K562 (cell line): ENCODE measurements at regions not wholly inside any gene's neighbourhood (a gene's known extent, or its start where the extent isn't known, plus 50 kb on each side); places are given as distances from the start of the nearest gene placed in this dataset.

Experiments
- ATAC-seq: fragments of 200-7000 bp; cut with Tn5 transposase; 3 replicates; pipeline ENCODE4 v1.9.1; 2020; ENCODE audit warnings: moderate library complexity
- BruUV-seq: library from RNA; stranded (reverse); fragments of 400-500 nt; replicated peaks from 2 replicates; lab custom pipeline; 2021; lab: Mats Ljungman, UMichigan
- CTCF ChIA-PET: fragments of 300-600 bp; formaldehyde crosslinking; extraction: SDS; loops from one replicate; lab custom pipeline; 2021; ENCODE audit warnings: low intra/inter-chr PET ratio; lab: Yijun Ruan, JAX
- POLR2A ChIA-PET: fragments of 300-600, 350-650 bp; sonication (Branson Sonifier 250); formaldehyde crosslinking; extraction: SDS; loops from one replicate; lab custom pipeline; 2021; ENCODE audit warnings: antibody characterized with exemption, inconsistent platforms; lab: Yijun Ruan, JAX
- DNase-seq, 4 experiments: peaks; one replicate each; pipeline versions ENCODE4 v3.0.0 to v3.0.0-alpha.2; 2011 to 2018; ENCODE audit warnings: low spot score in 3 of 4, mixed read lengths in 3 of 4; ENCODE audit errors: extremely low read depth in 1 of 4
- FAIRE-seq: peaks from 2 replicates; lab custom pipeline; 2011; peaks lifted over from hg19 to GRCh38; lab: Jason Lieb, UNC
- H2AFZ ChIP-seq: 2 replicates; pipeline ENCODE4 v1.6.0; 2011; ENCODE audit warnings: low read depth, low read length, control low read depth, inconsistent platforms
- H3K27ac ChIP-seq: fragments of 200-600 bp; 3 replicates; pipeline ENCODE4 v1.8.0; 2011; ENCODE audit warnings: low read depth, mild to moderate bottlenecking, control low read depth, inconsistent platforms, low read length, moderate library complexity, mixed read lengths; ENCODE audit errors: extremely low read depth
- H3K27me3 ChIP-seq, 2 experiments: fragments of 300-600 bp in 1 of 2; 2 replicates in 1 of 2; 3 replicates in 1 of 2; pipeline versions ENCODE4 v1.6.0 to v1.8.0; 2011; ENCODE audit warnings: inconsistent platforms in 2 of 2, low read length in 2 of 2, mild to moderate bottlenecking in 1 of 2, mixed read lengths in 1 of 2, moderate library complexity in 1 of 2; ENCODE audit not compliant: control insufficient read depth in 2 of 2, insufficient read depth in 2 of 2
- H3K36me3 ChIP-seq: fragments of 300-600 bp; 3 replicates; pipeline ENCODE4 v1.8.0; 2011; ENCODE audit warnings: mild to moderate bottlenecking, low read length, inconsistent platforms; ENCODE audit not compliant: control insufficient read depth, insufficient read depth
- H3K4me1 ChIP-seq, 2 experiments: fragments of 200-600 bp in 1 of 2; replicated peaks in 1 of 2; 2 replicates in 1 of 2; 3 replicates in 1 of 2; pipeline versions ENCODE4 v1.5.1 to v1.8.0; 2011; ENCODE audit warnings: inconsistent platforms in 2 of 2, low read length in 2 of 2, mild to moderate bottlenecking in 1 of 2, mixed read lengths in 1 of 2, moderate library complexity in 1 of 2; ENCODE audit not compliant: control insufficient read depth in 2 of 2, insufficient read depth in 2 of 2
- H3K4me2 ChIP-seq: 2 replicates; pipeline ENCODE4 v1.6.1; 2011; ENCODE audit warnings: low read length, control low read depth, inconsistent platforms, mixed read lengths; ENCODE audit not compliant: insufficient read depth
- H3K4me3 ChIP-seq: fragments of 200-600 bp; sonication (generic), shearing (Covaris generic); 2 replicates; pipeline ENCODE4 v1.5.1; 2016; ENCODE audit warnings: control low read depth, inconsistent platforms
- H3K79me2 ChIP-seq: fragments of 200-600 bp; 3 replicates; pipeline ENCODE4 v1.8.0; 2011; ENCODE audit warnings: low read length, inconsistent platforms; ENCODE audit not compliant: control insufficient read depth, insufficient read depth
- H3K9ac ChIP-seq, 2 experiments: 2 replicates each; pipeline versions ENCODE4 v1.6.0 to v1.6.1; 2011; ENCODE audit warnings: low read depth in 2 of 2, low read length in 2 of 2, control low read depth in 1 of 2, inconsistent platforms in 1 of 2, mild to moderate bottlenecking in 1 of 2, mixed read lengths in 1 of 2; ENCODE audit not compliant: insufficient read depth in 1 of 2
- H3K9me1 ChIP-seq: one replicate; pipeline ENCODE4 v1.6.0; 2011; ENCODE audit warnings: inconsistent platforms, mild to moderate bottlenecking, low read length, moderate library complexity; ENCODE audit not compliant: control insufficient read depth, insufficient read depth
- H3K9me3 ChIP-seq: replicated peaks from 2 replicates; pipeline ENCODE4 v1.5.1; 2011; ENCODE audit warnings: low read depth, low read length, inconsistent platforms; ENCODE audit not compliant: control insufficient read depth, insufficient read depth
- H4K20me1 ChIP-seq: replicated peaks from 2 replicates; pipeline ENCODE4 v1.6.1; 2011; ENCODE audit warnings: low read length, inconsistent platforms, mixed read lengths; ENCODE audit not compliant: control insufficient read depth, insufficient read depth
- BRF1 ChIP-seq: IDR thresholded peaks from 3 replicates; pipeline ENCODE4 v1.6.1; 2011; ENCODE audit warnings: borderline replicate concordance, mild to moderate bottlenecking; ENCODE audit not compliant: insufficient read length; ENCODE audit errors: extremely low read depth
- GATAD2B ChIP-seq: fragments of 450-650 bp; IDR thresholded peaks from 2 replicates; pipeline ENCODE4 v1.6.1; 2017; ENCODE audit warnings: mild to moderate bottlenecking, borderline replicate concordance
- JUNB ChIP-seq: fragments of 450-650 bp; formaldehyde crosslinking; conservative IDR thresholded peaks from 2 replicates; pipeline ENCODE4 v1.4.0; 2020; ENCODE audit warnings: mild to moderate bottlenecking
- TFAM ChIP-seq: fragments of 250-450 bp; sonication (Bioruptor Pico); conservative IDR thresholded peaks from 2 replicates; pipeline ENCODE4 v1.5.0; 2021; ENCODE audit warnings: mild to moderate bottlenecking, moderate library complexity
- ZNF212 ChIP-seq: fragments of 450-650 bp; formaldehyde crosslinking; IDR thresholded peaks from 2 replicates; pipeline ENCODE4 v1.4.0; 2020; ENCODE audit warnings: mild to moderate bottlenecking
- ZNF277 ChIP-seq: fragments of 250-450 bp; sonication (Bioruptor Pico); IDR thresholded peaks from 2 replicates; pipeline ENCODE4 v1.8.0; 2022; ENCODE audit warnings: inconsistent platforms, mild to moderate bottlenecking, moderate library complexity, borderline replicate concordance
- ZNF644 ChIP-seq: fragments of 200-800 bp; sonication (Bioruptor generic); IDR thresholded peaks from 2 replicates; pipeline ENCODE4 v1.6.1; 2016; ENCODE audit warnings: low read depth, missing genetic modification characterization, missing compliant biosample characterization
- ZNF740 ChIP-seq, 3 experiments: fragments of 200-800 bp in 1 of 3; sonication (Bioruptor generic) in 1 of 3; sonication (generic) in 1 of 3; formaldehyde crosslinking in 1 of 3; IDR thresholded peaks; 2 replicates each; pipeline versions ENCODE4 v1.6.1 to v1.8.0; 2016 to 2022; ENCODE audit warnings: mild to moderate bottlenecking in 2 of 3, missing compliant biosample characterization in 2 of 3, missing genetic modification characterization in 2 of 3, missing genetic modification reagents in 1 of 3
- WGBS: fragments of 100-300 bp; shearing (Covaris generic); methylation state at CpG from one replicate; pipeline ENCODE4 v1.1.6; 2016; ENCODE audit warnings: low coverage, mixed read lengths; ENCODE audit not compliant: insufficient coverage; ENCODE audit errors: missing lambda C conversion rate; 5-methylcytosine and 5-hydroxymethylcytosine counted together
- in situ Hi-C: fragments of 300-500 bp; cut with MboI; formaldehyde crosslinking; loops from 4 replicates; pipeline ENCODE4 v1.15.0; 2018; ENCODE audit warnings: inconsistent platforms, mixed read lengths
- intact Hi-C: fragments of 100-400 bp; cut with micrococcal nuclease; formaldehyde crosslinking; loops from 2 replicates; pipeline ENCODE4 v1.14.2; 2022
- TF ChIP-seq, protein P1 (sequence below): sonication (generic); formaldehyde crosslinking; IDR thresholded peaks from 2 replicates; pipeline ENCODE4 v1.8.1; 2023; ENCODE audit warnings: mild to moderate bottlenecking, missing genetic modification reagents, moderate library complexity
- TF ChIP-seq, protein P2 (sequence below), 2 experiments: fragments of 150-350 bp in 1 of 2; IDR thresholded peaks; 2 replicates each; pipeline ENCODE4 v1.6.1; 2012 to 2016; ENCODE audit warnings: low read depth in 2 of 2, low read length in 2 of 2, mild to moderate bottlenecking in 1 of 2, moderate library complexity in 1 of 2

- DNase-seq, result no peak
- 54% methylated on average over 3 of the region's 3 CpGs for WGBS
- no peak overlapping the region for H2AFZ ChIP-seq
- CTCF ChIA-PET, result no interaction called here
- H3K27ac ChIP-seq, result no peak overlapping the region
- no peak overlapping the region for H3K4me2 ChIP-seq
- FAIRE-seq, result no peak
- in situ Hi-C loops, result no loop called here
- H3K79me2 ChIP-seq, result no peaks in the 10 kb centered on the region
- ATAC-seq, result no peak
- intact Hi-C loops, result no loop called here
- no peaks in the 10 kb centered on the region for H3K9me1 ChIP-seq
- H3K9me3 ChIP-seq, result no peaks in the 10 kb centered on the region
- no peak overlapping the region for H3K4me3 ChIP-seq
- H3K4me1 ChIP-seq, result peaks cover 0 to 2% of the 10 kb centered on the region in 2 experiments; a peak in 3 of 5 replicates
- no peak overlapping the region for H3K9ac ChIP-seq
- BruUV-seq, result no TSS peak
- TF ChIP-seq ZNF212 (CRISPR knock-in tag), result no peak
- TF ChIP-seq, protein P1, sequence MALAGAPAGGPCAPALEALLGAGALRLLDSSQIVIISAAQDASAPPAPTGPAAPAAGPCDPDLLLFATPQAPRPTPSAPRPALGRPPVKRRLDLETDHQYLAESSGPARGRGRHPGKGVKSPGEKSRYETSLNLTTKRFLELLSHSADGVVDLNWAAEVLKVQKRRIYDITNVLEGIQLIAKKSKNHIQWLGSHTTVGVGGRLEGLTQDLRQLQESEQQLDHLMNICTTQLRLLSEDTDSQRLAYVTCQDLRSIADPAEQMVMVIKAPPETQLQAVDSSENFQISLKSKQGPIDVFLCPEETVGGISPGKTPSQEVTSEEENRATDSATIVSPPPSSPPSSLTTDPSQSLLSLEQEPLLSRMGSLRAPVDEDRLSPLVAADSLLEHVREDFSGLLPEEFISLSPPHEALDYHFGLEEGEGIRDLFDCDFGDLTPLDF (CRISPR knock-in tag), result no peak
- TF ChIP-seq, protein P2, sequence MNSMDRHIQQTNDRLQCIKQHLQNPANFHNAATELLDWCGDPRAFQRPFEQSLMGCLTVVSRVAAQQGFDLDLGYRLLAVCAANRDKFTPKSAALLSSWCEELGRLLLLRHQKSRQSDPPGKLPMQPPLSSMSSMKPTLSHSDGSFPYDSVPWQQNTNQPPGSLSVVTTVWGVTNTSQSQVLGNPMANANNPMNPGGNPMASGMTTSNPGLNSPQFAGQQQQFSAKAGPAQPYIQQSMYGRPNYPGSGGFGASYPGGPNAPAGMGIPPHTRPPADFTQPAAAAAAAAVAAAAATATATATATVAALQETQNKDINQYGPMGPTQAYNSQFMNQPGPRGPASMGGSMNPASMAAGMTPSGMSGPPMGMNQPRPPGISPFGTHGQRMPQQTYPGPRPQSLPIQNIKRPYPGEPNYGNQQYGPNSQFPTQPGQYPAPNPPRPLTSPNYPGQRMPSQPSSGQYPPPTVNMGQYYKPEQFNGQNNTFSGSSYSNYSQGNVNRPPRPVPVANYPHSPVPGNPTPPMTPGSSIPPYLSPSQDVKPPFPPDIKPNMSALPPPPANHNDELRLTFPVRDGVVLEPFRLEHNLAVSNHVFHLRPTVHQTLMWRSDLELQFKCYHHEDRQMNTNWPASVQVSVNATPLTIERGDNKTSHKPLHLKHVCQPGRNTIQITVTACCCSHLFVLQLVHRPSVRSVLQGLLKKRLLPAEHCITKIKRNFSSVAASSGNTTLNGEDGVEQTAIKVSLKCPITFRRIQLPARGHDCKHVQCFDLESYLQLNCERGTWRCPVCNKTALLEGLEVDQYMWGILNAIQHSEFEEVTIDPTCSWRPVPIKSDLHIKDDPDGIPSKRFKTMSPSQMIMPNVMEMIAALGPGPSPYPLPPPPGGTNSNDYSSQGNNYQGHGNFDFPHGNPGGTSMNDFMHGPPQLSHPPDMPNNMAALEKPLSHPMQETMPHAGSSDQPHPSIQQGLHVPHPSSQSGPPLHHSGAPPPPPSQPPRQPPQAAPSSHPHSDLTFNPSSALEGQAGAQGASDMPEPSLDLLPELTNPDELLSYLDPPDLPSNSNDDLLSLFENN (IDR thresholded peaks at IDR 0.05; ENCODE audit: low read depth in 2 of 2, low read length in 2 of 2), result no peak
- no peak for TF ChIP-seq TFAM (CRISPR knock-in tag)
- TF ChIP-seq ZNF277 (CRISPR knock-in tag), result no peak
- TF ChIP-seq GATAD2B, result no peak
- no peak for TF ChIP-seq BRF1
- TF ChIP-seq ZNF740 (CRISPR knock-in tag; IDR thresholded peaks at IDR 0.05), result no peak
- TF ChIP-seq ZNF740 (tag; IDR thresholded peaks at IDR 0.05), result no peak
- TF ChIP-seq ZNF644 (tag), result no peak
- TF ChIP-seq JUNB, result no peak
- H3K27me3 ChIP-seq, result no peaks in the 10 kb centered on the region
- POLR2A ChIA-PET, result no interaction called here
- H4K20me1 ChIP-seq, result no peaks in the 10 kb centered on the region
- H3K36me3 ChIP-seq, result no peaks in the 10 kb centered on the region
Observed at GRCh38 chr18:57922885-57923284, 119.8 kb upstream of the ATP8B1 start.
